ENCODE measurements at regions not wholly inside any gene's neighbourhood (a gene's known extent, or its start where the extent isn't known, plus 50 kb on each side); places are given as distances from the start of the nearest gene placed in this dataset.

GRCh38 chr5:8473016-8473415 lies 604.1 kb downstream of the MTRR start:
- TF ChIP-seq TAF1 (IDR thresholded peaks at IDR 0.05; ENCODE audit: borderline replicate concordance, insufficient read depth, low read length) (no peak), POLR2AphosphoS5 (IDR thresholded peaks at IDR 0.05; ENCODE audit: low read depth, low read length) (no peak), SIN3A (IDR thresholded peaks at IDR 0.05; ENCODE audit: borderline replicate concordance, insufficient read depth, low read length) (no peak)
- TF ChIP-seq, protein P1, sequence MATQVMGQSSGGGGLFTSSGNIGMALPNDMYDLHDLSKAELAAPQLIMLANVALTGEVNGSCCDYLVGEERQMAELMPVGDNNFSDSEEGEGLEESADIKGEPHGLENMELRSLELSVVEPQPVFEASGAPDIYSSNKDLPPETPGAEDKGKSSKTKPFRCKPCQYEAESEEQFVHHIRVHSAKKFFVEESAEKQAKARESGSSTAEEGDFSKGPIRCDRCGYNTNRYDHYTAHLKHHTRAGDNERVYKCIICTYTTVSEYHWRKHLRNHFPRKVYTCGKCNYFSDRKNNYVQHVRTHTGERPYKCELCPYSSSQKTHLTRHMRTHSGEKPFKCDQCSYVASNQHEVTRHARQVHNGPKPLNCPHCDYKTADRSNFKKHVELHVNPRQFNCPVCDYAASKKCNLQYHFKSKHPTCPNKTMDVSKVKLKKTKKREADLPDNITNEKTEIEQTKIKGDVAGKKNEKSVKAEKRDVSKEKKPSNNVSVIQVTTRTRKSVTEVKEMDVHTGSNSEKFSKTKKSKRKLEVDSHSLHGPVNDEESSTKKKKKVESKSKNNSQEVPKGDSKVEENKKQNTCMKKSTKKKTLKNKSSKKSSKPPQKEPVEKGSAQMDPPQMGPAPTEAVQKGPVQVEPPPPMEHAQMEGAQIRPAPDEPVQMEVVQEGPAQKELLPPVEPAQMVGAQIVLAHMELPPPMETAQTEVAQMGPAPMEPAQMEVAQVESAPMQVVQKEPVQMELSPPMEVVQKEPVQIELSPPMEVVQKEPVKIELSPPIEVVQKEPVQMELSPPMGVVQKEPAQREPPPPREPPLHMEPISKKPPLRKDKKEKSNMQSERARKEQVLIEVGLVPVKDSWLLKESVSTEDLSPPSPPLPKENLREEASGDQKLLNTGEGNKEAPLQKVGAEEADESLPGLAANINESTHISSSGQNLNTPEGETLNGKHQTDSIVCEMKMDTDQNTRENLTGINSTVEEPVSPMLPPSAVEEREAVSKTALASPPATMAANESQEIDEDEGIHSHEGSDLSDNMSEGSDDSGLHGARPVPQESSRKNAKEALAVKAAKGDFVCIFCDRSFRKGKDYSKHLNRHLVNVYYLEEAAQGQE (IDR thresholded peaks at IDR 0.05; ENCODE audit: insufficient read depth in 1 of 2, low read depth in 2 of 2, low read length in 2 of 2), result no peak

Measured in PFSK-1 (cell line).